M059J (cell line): ENCODE measurements at regions not wholly inside any gene's neighbourhood (a gene's known extent, or its start where the extent isn't known, plus 50 kb on each side); places are given as distances from the start of the nearest gene placed in this dataset.
A peak's percentile ranks its signal among the peaks of the same experiment; 100 is the strongest.

Source experiments
- DNase-seq: peaks from one replicate; pipeline ENCODE4 v3.0.0-alpha.2; 2012; ENCODE audit warnings: low read depth

- no peak for DNase-seq
Observed at GRCh38 chr10:117716889-117717288, 174.3 kb downstream of the EMX2 start.

- no peak for DNase-seq
Observed at GRCh38 chr10:117718986-117719920, 176.7 kb downstream of the EMX2 start.

- DNase-seq, result no peak
Observed at GRCh38 chr10:117720931-117721835, 178.6 kb downstream of the EMX2 start.

- no peak for DNase-seq
Observed at GRCh38 chr10:117721873-117722272, 179.3 kb downstream of the EMX2 start.

- DNase-seq, result no peak
Observed at GRCh38 chr10:117723343-117723742, 180.8 kb downstream of the EMX2 start.

GRCh38 chr10:117725993-117726392 lies 183.4 kb downstream of the EMX2 start:
- DNase-seq, result no peak

- no peak for DNase-seq
Observed at GRCh38 chr10:117726596-117727295, 184.2 kb downstream of the EMX2 start.

- DNase-seq, result no peak
Observed at GRCh38 chr10:117727421-117727820, 184.9 kb downstream of the EMX2 start.

- no peak for DNase-seq
Observed at GRCh38 chr10:117728087-117728486, 185.5 kb downstream of the EMX2 start.

- no peak for DNase-seq
Observed at GRCh38 chr10:117729156-117729555, 186.6 kb downstream of the EMX2 start.

GRCh38 chr10:117731121-117731791 lies 188.7 kb downstream of the EMX2 start:
- DNase-seq, result no peak

GRCh38 chr10:117734731-117735405 lies 192.3 kb downstream of the EMX2 start:
- no peak for DNase-seq

GRCh38 chr10:117736655-117737054 lies 194.1 kb downstream of the EMX2 start:
- DNase-seq, result peak; percentile 9

- no peak for DNase-seq
Observed at GRCh38 chr10:117740088-117740487, 197.5 kb downstream of the EMX2 start.

- DNase-seq, result no peak
Observed at GRCh38 chr10:117740691-117741222, 198.2 kb downstream of the EMX2 start.

- DNase-seq, result no peak
Observed at GRCh38 chr10:117741524-117741923, 199.0 kb downstream of the EMX2 start.

- no peak for DNase-seq
Observed at GRCh38 chr10:117743509-117743908, 201.0 kb downstream of the EMX2 start.

GRCh38 chr10:117745301-117745700 lies 202.8 kb downstream of the EMX2 start:
- no peak for DNase-seq

GRCh38 chr10:117746541-117747448 lies 204.2 kb downstream of the EMX2 start:
- no peak for DNase-seq
